ENCODE measurements at regions not wholly inside any gene's neighbourhood (a gene's known extent, or its start where the extent isn't known, plus 50 kb on each side); places are given as distances from the start of the nearest gene placed in this dataset.

GRCh38 chr1:34415140-34415539, 238.4 kb downstream of the C1orf94 start:
- DNase-seq = no peak

- no peak for DNase-seq
These were observed 241.5 kb downstream of the C1orf94 start for GRCh38 chr1:34418166-34418565.

DNA sequence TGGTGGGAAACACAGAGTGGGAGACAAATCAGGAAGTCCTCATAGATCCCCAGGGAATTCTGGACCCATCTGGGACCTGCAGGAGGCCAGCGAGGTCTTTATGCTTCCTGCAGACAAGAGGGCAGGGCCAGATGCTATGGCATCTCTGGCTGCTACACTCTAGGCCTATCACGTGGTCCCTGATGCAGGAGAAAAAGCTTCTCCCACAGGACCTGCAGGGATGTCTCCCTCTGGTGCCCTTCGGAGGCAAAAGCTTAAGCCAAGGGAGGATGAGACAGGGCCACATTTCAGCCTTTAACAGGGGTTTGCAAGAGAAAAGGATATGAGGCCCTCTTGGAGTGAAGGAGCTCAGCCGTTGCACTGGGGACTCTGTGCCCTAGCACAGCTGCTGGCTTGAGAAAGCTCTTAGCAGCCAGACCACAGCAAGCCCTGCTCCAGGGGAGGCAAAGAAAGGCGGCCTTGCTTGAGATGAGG, 243.0 kb downstream of the C1orf94 start:
- no peak for DNase-seq

DNA sequence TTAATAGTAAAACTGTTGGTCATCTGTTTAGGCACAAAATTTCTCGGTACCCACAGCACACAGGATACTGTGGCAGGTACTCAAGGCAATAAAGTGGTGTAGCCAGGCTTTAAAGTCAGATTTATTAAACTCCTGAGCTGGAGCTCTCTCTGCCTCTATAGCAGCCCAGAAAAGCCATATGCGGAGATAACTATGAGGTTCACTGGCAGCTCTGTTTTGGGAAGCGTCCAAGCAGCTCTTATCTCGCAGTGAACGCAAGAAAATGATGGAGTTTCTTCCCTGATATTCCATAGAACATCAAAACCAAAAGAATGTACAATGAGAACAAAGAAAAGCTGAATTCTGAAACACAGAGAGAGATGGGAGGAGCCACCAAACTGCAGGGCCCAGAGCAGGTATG, 248.3 kb downstream of the C1orf94 start:
- DNase-seq = no peak

GRCh38 chr1:34425785-34426184, 249.1 kb downstream of the C1orf94 start:
- no peak for DNase-seq

DNA sequence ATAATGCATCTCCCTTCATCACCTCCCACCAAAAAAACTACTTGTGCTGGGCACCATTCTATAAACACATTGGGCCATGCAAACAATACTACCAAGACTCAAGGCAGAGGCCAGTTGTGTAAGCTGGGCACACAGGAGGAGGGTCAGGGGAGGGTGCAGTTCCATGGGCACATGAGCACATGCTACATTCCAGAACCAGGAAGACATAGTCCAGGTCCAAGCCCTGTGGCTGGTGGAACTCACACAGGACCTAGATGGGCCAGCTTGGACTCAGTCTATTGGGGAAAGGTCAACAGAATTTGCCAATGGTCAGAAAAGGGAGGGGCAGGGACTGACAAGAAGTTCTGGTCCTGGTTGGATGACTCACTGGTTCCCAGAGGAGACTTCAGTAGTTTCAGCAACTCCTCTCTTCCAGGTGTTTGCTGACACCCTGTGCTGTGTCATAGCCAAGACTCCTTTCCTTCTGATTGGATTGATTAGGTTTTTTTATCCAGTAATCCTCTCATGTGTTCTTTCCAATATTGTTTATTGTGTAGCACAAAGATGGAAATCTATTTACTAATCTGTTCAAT, 249.7 kb downstream of the C1orf94 start:
- no peak for DNase-seq

- DNase-seq = no peak
These were observed 250.5 kb downstream of the C1orf94 start for GRCh38 chr1:34427170-34427569.

DNA sequence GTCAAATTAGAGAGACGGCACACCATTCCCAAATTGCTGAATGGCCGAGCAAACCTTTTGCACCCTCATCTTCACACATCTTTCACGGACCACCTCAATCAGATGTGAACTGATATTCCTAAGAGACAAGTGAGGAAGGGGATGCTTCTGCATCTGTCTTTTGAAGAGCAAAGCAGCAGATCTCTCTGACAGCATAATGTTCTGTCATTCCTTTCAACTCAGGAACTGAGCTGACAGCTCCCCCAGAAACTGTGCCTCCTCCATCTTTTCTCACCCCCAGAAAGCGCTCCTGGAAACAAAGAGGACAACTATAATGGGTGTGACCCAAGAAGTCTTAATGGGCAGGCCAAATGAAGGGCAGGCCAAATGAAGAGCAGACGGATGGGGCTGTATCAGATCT, 256.4 kb downstream of the C1orf94 start:
- no peak for DNase-seq

- no peak for DNase-seq
These were observed 260.1 kb downstream of the C1orf94 start for GRCh38 chr1:34436836-34437235.

DNA sequence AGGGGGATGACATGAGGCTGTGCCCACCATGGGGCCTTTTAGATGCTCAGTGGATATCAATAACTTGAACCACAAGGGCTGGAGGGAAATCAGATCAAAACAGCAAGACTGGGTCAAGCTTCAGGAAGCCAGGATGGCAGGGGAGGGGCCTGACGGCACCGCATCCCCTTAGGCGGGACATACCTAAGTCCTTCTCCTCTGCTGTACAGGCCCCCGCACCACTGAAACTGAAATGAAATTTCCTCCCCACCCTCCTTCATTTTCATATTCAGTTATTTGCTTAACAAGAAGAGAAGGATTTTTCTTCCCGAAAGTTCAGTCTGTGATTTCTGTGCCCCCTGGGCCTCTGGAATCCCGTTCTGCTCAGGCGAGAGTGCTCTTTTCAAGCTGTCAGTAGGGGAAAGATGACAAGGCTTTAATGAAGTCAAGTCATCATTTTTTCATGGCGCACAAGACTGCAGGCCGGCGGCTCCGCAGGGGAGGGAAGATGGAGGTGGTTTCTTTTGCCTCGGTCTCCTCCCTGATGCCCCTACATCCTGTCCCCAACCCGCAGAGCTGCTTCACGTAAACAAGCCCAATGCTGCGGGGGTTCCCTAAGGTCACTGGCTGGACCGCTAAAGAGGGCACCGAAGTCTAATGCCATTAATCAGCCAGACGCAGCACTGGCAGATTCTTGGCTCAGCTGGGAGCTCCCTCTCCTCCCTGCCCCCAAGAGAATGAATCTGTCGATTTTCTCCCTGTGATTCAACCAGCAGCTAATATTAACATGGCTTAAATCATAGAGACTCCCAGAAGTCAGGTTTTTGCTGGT, 264.8 kb downstream of the C1orf94 start:
- DNase-seq = no peak

GRCh38 chr1:34444516-34444915, 267.8 kb downstream of the C1orf94 start:
- no peak for DNase-seq

DNA sequence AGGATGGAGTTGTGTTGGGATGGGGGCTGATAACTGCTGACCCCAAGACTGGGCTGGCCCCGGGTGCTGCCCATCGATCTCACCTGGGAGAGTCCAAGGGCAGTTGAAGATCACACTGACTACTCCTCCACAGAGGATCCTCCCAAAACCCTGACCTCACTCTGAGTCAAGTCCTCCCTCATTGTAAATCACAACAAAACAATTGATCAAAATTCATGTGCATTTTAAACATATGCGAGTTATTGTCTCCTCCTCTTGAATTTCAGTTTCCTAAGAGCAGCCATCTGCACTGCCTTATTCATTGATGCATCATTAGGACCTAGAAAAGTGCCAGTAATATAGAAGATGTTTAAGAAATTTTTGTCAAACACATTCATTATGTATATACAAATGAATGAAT, 273.6 kb downstream of the C1orf94 start:
- DNase-seq = no peak

- DNase-seq = no peak
These were observed 275.7 kb downstream of the C1orf94 start for GRCh38 chr1:34452451-34452850.

GRCh38 chr1:34455121-34455520, 278.4 kb downstream of the C1orf94 start:
- no peak for DNase-seq

GRCh38 chr1:34460193-34460592, 283.5 kb downstream of the C1orf94 start:
- peak in 2 of 5 donors; percentile 18 to 32 for DNase-seq

DNA sequence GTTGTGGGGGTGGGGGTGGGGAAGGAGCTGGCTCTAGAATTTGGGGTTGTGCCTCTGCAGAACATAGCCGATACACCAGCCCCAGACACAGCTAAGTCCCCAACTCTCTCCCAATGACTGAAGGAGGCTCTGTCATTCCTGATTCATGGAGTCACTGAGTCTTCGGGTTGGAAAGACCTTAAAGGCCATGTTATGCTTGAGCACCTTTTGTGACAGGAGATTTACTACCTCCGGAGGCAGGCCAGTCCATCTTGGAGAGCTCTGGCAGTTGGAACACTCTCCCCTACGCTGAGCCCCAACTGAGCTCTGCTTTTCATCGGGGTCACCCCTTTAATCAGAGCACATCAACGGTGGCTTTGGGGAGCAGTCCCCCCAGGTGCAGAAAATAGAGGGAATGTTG, 284.4 kb upstream of the GJB5 start:
- no peak for DNase-seq

- no peak for DNase-seq
These were observed 280.3 kb upstream of the GJB5 start for GRCh38 chr1:34474566-34474965.

DNA sequence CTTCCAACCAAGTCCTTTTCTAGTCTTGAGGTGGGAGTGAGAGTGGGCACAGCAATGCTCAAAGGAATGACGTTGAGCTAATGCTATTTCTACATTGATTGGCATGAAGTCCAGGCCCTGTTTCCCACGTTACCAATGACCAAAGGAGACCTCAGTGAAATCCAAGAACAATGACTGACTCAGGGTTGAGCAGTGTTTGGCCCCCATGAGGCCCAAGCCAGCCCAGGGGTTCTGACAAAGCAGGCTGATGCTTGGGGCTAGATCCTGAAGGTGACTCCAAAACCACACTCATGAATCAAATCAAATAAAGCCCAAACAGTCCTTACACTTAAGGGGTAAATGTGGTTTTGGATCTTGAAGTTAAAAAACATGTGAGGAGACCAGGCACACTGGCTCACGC, 278.5 kb upstream of the GJB5 start:
- DNase-seq = no peak

- no peak for DNase-seq
These were observed 277.2 kb upstream of the GJB5 start for GRCh38 chr1:34477632-34478141.

DNA sequence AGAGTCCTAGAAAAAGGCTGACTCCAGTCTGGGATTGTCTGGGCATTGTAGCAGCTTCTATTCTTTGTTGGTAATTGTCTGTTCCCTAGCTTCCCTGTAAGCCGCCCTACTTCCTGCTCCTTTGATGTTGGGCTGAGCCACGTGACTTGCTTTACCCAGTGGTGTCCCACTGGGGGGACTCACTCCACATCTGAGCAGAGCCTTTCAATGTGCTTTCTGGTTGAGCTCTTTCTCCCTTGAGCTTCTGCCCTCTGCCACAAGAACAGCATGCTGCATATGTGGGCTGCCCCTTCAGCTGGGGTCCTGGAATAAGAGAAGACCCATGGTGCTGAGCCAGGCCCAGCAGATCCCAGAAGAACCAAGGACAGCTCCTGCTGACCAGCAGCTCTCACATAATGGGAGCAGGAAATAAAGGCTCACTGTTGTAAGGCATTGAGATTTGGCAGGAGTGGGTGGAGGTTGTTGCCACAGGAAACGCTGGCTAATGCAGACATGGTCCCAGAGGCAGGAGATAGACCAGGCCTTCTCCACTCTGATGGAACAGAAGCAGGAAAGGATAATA, 276.3 kb upstream of the GJB5 start:
- DNase-seq = no peak

- no peak for DNase-seq
These were observed 275.1 kb upstream of the GJB5 start for GRCh38 chr1:34479731-34480130.

- DNase-seq = no peak
These were observed 266.7 kb upstream of the GJB5 start for GRCh38 chr1:34488080-34488708.

- no peak for DNase-seq
These were observed 254.4 kb upstream of the GJB5 start for GRCh38 chr1:34500451-34500850.

DNA sequence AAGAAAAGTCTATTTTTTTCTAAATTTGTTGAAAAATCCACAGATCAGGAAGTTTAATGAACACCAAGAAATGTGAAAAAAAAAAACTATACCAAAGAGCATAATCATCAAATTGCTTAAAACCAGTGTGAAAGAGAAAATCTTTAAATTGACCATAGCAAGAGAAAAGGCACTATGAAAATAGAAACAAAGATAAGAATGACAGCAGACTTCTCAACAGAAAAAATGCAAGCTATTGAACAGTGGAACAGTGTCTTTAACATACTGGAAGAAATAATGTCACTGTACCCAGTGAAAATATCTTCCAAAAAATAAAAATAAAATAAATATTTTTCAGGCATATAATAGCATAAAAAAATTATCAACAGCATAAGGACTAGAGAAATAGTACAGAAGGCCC, 243.0 kb upstream of the GJB5 start:
- DNase-seq = no peak
